HCT116 (cell line): ENCODE measurements at regions not wholly inside any gene's neighbourhood (a gene's known extent, or its start where the extent isn't known, plus 50 kb on each side); places are given as distances from the start of the nearest gene placed in this dataset.

Experiments used
- ATAC-seq: fragments of 200-7000 bp; cut with Tn5 transposase; 2 replicates; pipeline ENCODE4 v1.9.1; 2020; ENCODE audit warnings: mild to moderate bottlenecking, moderate library complexity
- BruUV-seq: library from RNA; stranded (reverse); fragments of 400-500 nt; replicated peaks from 2 replicates; lab custom pipeline; 2021; lab: Mats Ljungman, UMichigan
- CTCF ChIA-PET: fragments of 300-600 bp; sonication (Branson Sonifier 250); formaldehyde crosslinking; loops from one replicate; lab custom pipeline; 2021; ENCODE audit warnings: antibody characterized with exemption; lab: Charles Lee
- POLR2A ChIA-PET: fragments of 300-600, 350-600 bp; sonication (Branson Sonifier 250); formaldehyde crosslinking; loops from one replicate; lab custom pipeline; 2021; ENCODE audit warnings: antibody characterized with exemption; lab: Charles Lee
- RAD21 ChIA-PET, 2 experiments: fragments of 300-600 bp; sonication (Branson Sonifier 250); formaldehyde crosslinking; loops; one replicate each; lab custom pipeline; 2023; ENCODE audit warnings: low total read pairs in 2 of 2; ENCODE audit not compliant: uncharacterized antibody in 2 of 2, unreplicated experiment in 2 of 2, low non-redundant PET in 1 of 2; lab: Charles Lee
- DNase-seq: peaks from one replicate; pipeline ENCODE4 v3.0.0-alpha.2; 2010; ENCODE audit warnings: low read depth, low spot score
- H2AFZ ChIP-seq: fragments of 200-600 bp; shearing (Covaris generic), sonication (generic); 2 replicates; pipeline ENCODE4 v1.6.1; 2017; ENCODE audit warnings: low read depth, mixed run types, mixed read lengths, antibody characterized with exemption, low read length; ENCODE audit not compliant: poor library complexity, severe bottlenecking
- H3K27ac ChIP-seq: 2 replicates; pipeline ENCODE4 v1.5.1; 2012; ENCODE audit warnings: low read depth, low read length
- H3K27me3 ChIP-seq: fragments of 200-600 bp; sonication (generic); 2 replicates; pipeline ENCODE4 v1.6.1; 2016; ENCODE audit warnings: mixed run types, low read length, mixed read lengths; ENCODE audit not compliant: insufficient read depth
- H3K36me3 ChIP-seq, 2 experiments: fragments of 200-500 bp in 1 of 2; fragments of 200-600 bp in 1 of 2; sonication (Bioruptor generic) in 1 of 2; sonication (generic) in 1 of 2; 2 replicates each; pipeline versions ENCODE4 v1.5.1 to v1.6.1; 2014 to 2016; ENCODE audit warnings: low read length in 2 of 2, inconsistent platforms in 1 of 2, mixed read lengths in 1 of 2, mixed run types in 1 of 2; ENCODE audit not compliant: insufficient read depth in 2 of 2, control insufficient read depth in 1 of 2
- H3K4me1 ChIP-seq, 2 experiments: fragments of 200-600 bp in 1 of 2; sonication (generic) in 1 of 2; 2 replicates each; pipeline versions ENCODE4 v1.5.1 to v1.6.1; 2012 to 2017; ENCODE audit warnings: low read length in 2 of 2, inconsistent platforms in 1 of 2, mild to moderate bottlenecking in 1 of 2, mixed read lengths in 1 of 2, mixed run types in 1 of 2, moderate library complexity in 1 of 2; ENCODE audit not compliant: insufficient read depth in 2 of 2, control insufficient read depth in 1 of 2
- H3K4me2 ChIP-seq: fragments of 200-600 bp; sonication (generic); 2 replicates; pipeline ENCODE4 v1.6.1; 2017; ENCODE audit warnings: mixed run types, low read length, mixed read lengths
- H3K4me3 ChIP-seq, 2 experiments: fragments of 200-600 bp in 1 of 2; sonication (generic) in 1 of 2; replicated peaks in 1 of 2; 2 replicates each; pipeline ENCODE4 v1.5.1; 2011 to 2016; ENCODE audit warnings: low read length in 2 of 2, control low read depth in 1 of 2, low read depth in 1 of 2, mild to moderate bottlenecking in 1 of 2, mixed read lengths in 1 of 2, mixed run types in 1 of 2
- H3K79me2 ChIP-seq: fragments of 200-600 bp; sonication (generic); 2 replicates; pipeline ENCODE4 v1.6.1; 2017; ENCODE audit warnings: mild to moderate bottlenecking, mixed run types, low read length, moderate library complexity, mixed read lengths; ENCODE audit not compliant: insufficient read depth
- H3K9ac ChIP-seq: fragments of 200-600 bp; sonication (generic); 2 replicates; pipeline ENCODE4 v1.6.1; 2016; ENCODE audit warnings: low read length, mixed read lengths
- H3K9me2 ChIP-seq: fragments of 200-600 bp; sonication (generic), shearing (Covaris generic); 2 replicates; pipeline ENCODE4 v1.6.1; 2017; ENCODE audit warnings: mixed run types, mild to moderate bottlenecking, moderate library complexity; ENCODE audit not compliant: insufficient read depth
- H3K9me3 ChIP-seq, 2 experiments: fragments of 200-500 bp in 1 of 2; fragments of 200-600 bp in 1 of 2; sonication (Bioruptor generic) in 1 of 2; sonication (generic) in 1 of 2; 2 replicates each; pipeline ENCODE4 v1.6.1; 2014 to 2017; ENCODE audit warnings: low read length in 2 of 2, mixed read lengths in 2 of 2, inconsistent platforms in 1 of 2, low read depth in 1 of 2, mild to moderate bottlenecking in 1 of 2, mixed run types in 1 of 2, moderate library complexity in 1 of 2; ENCODE audit not compliant: control insufficient read depth in 1 of 2, insufficient read depth in 1 of 2
- H4K20me1 ChIP-seq: fragments of 200-600 bp; sonication (generic), shearing (Covaris generic); 2 replicates; pipeline ENCODE4 v1.6.1; 2017; ENCODE audit warnings: mixed run types, mild to moderate bottlenecking, moderate library complexity; ENCODE audit not compliant: insufficient read depth
- CBX3 ChIP-seq: IDR thresholded peaks from 2 replicates; pipeline ENCODE4 v1.6.1; 2012; ENCODE audit warnings: low read depth
- EGR1 ChIP-seq: IDR thresholded peaks from 2 replicates; pipeline ENCODE4 v1.6.1; 2012; ENCODE audit warnings: low read depth
- ELF1 ChIP-seq: IDR thresholded peaks from 2 replicates; pipeline ENCODE4 v1.6.1; 2012; ENCODE audit warnings: low read depth, borderline replicate concordance
- EZH2 ChIP-seq: fragments of 200-600 bp; sonication (generic); IDR thresholded peaks from 2 replicates; pipeline ENCODE4 v1.6.1; 2017; ENCODE audit warnings: antibody characterized with exemption, mixed run types
- EZH2phosphoT487 ChIP-seq: fragments of 200-600 bp; IDR thresholded peaks from 2 replicates; pipeline ENCODE4 v1.6.1; 2018; ENCODE audit warnings: antibody characterized with exemption, borderline replicate concordance
- FOSL1 ChIP-seq: IDR thresholded peaks from 2 replicates; pipeline ENCODE4 v1.6.1; 2012; ENCODE audit warnings: low read depth
- JUND ChIP-seq: IDR thresholded peaks from 2 replicates; pipeline ENCODE4 v1.6.1; 2012
- POLR2A ChIP-seq: IDR thresholded peaks from 2 replicates; pipeline ENCODE4 v1.7.0; 2011; ENCODE audit warnings: borderline replicate concordance; ENCODE audit not compliant: insufficient read depth, insufficient read length; ENCODE audit errors: extremely low read depth
- RAD21 ChIP-seq: IDR thresholded peaks from 2 replicates; pipeline ENCODE4 v1.6.1; 2012; ENCODE audit warnings: low read depth, mild to moderate bottlenecking
- SIN3A ChIP-seq: IDR thresholded peaks from 2 replicates; pipeline ENCODE4 v1.6.1; 2012; ENCODE audit warnings: low read depth
- SRF ChIP-seq: IDR thresholded peaks from 2 replicates; pipeline ENCODE4 v1.6.1; 2012; ENCODE audit warnings: low read depth
- TCF7L2 ChIP-seq: IDR thresholded peaks from 2 replicates; pipeline ENCODE4 v1.7.0; 2011; ENCODE audit warnings: borderline replicate concordance, inconsistent platforms; ENCODE audit not compliant: insufficient read depth, insufficient read length; ENCODE audit errors: extremely low read depth
- YY1 ChIP-seq: IDR thresholded peaks from 2 replicates; pipeline ENCODE4 v1.6.1; 2011; ENCODE audit warnings: low read length, low read depth, moderate library complexity, mild to moderate bottlenecking; ENCODE audit not compliant: insufficient replicate concordance; ENCODE audit errors: extremely low read depth
- ZFX ChIP-seq: fragments of 450-650 bp; IDR thresholded peaks from 2 replicates; pipeline ENCODE4 v1.6.1; 2017
- intact Hi-C: fragments of 100-400 bp; cut with micrococcal nuclease; formaldehyde crosslinking; loops from 2 replicates; pipeline ENCODE4 v1.10.0; 2022
- TF ChIP-seq, protein P1 (sequence below): IDR thresholded peaks from 2 replicates; pipeline ENCODE4 v1.6.1; 2012
- TF ChIP-seq, protein P2 (sequence below): IDR thresholded peaks from 2 replicates; pipeline ENCODE4 v1.6.1; 2012
- TF ChIP-seq, protein P3 (sequence below): IDR thresholded peaks from 2 replicates; pipeline ENCODE4 v1.6.1; 2011; ENCODE audit warnings: mild to moderate bottlenecking, low read length, moderate library complexity; ENCODE audit not compliant: insufficient replicate concordance; ENCODE audit errors: extremely low read depth
- TF ChIP-seq, protein P4 (sequence below), 3 experiments: fragments of 200-600 bp in 1 of 3; sonication (generic) in 1 of 3; IDR thresholded peaks in 2 of 3; conservative IDR thresholded peaks in 1 of 3; 2 replicates each; pipeline ENCODE4 v1.5.1; 2012 to 2017; ENCODE audit warnings: low read depth in 2 of 3, low read length in 2 of 3, antibody characterized with exemption in 1 of 3, borderline replicate concordance in 1 of 3, control low read depth in 1 of 3, mild to moderate bottlenecking in 1 of 3, mixed read lengths in 1 of 3, mixed run types in 1 of 3, moderate library complexity in 1 of 3; ENCODE audit not compliant: insufficient read depth in 1 of 3
- TF ChIP-seq, protein P5 (sequence below): IDR thresholded peaks from 2 replicates; pipeline ENCODE4 v1.6.1; 2012; ENCODE audit warnings: low read depth

DNA sequence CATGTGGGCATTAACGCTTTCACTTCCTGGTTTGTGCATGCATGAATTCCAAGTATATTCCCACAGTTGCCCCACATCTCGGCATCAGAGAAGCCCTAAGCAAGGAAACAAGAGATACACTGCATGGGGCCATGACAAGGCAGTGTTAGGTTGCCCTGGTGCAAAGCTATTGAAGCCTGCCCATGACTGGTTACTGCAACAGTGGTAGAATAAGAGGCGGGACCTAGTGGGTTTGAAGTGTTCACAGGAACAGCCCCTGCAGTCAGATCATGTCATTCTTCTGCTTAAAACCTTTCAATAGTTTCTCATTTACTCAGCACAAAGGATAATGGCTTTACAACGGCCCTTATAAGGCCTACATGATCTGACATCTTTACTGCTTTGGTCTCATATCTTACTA lies 80.9 kb upstream of the TOPAZ1 start:
- RAD21 ChIA-PET, result no interaction called here
- TF ChIP-seq, protein P1, sequence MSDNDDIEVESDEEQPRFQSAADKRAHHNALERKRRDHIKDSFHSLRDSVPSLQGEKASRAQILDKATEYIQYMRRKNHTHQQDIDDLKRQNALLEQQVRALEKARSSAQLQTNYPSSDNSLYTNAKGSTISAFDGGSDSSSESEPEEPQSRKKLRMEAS, result no peak
- TF ChIP-seq SIN3A (no peak), ZFX (no peak), CBX3 (no peak), EGR1 (no peak), JUND (no peak), FOSL1 (no peak), TCF7L2 (no peak), SRF (no peak), EZH2phosphoT487 (no peak), RAD21 (no peak), POLR2A (no peak), EZH2 (no peak), YY1 (no peak), ELF1 (no peak)
- TF ChIP-seq, protein P2, sequence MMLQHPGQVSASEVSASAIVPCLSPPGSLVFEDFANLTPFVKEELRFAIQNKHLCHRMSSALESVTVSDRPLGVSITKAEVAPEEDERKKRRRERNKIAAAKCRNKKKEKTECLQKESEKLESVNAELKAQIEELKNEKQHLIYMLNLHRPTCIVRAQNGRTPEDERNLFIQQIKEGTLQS, result no peak
- TF ChIP-seq, protein P3, sequence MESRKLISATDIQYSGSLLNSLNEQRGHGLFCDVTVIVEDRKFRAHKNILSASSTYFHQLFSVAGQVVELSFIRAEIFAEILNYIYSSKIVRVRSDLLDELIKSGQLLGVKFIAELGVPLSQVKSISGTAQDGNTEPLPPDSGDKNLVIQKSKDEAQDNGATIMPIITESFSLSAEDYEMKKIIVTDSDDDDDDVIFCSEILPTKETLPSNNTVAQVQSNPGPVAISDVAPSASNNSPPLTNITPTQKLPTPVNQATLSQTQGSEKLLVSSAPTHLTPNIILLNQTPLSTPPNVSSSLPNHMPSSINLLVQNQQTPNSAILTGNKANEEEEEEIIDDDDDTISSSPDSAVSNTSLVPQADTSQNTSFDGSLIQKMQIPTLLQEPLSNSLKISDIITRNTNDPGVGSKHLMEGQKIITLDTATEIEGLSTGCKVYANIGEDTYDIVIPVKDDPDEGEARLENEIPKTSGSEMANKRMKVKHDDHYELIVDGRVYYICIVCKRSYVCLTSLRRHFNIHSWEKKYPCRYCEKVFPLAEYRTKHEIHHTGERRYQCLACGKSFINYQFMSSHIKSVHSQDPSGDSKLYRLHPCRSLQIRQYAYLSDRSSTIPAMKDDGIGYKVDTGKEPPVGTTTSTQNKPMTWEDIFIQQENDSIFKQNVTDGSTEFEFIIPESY, result no peak
- TF ChIP-seq, protein P4, sequence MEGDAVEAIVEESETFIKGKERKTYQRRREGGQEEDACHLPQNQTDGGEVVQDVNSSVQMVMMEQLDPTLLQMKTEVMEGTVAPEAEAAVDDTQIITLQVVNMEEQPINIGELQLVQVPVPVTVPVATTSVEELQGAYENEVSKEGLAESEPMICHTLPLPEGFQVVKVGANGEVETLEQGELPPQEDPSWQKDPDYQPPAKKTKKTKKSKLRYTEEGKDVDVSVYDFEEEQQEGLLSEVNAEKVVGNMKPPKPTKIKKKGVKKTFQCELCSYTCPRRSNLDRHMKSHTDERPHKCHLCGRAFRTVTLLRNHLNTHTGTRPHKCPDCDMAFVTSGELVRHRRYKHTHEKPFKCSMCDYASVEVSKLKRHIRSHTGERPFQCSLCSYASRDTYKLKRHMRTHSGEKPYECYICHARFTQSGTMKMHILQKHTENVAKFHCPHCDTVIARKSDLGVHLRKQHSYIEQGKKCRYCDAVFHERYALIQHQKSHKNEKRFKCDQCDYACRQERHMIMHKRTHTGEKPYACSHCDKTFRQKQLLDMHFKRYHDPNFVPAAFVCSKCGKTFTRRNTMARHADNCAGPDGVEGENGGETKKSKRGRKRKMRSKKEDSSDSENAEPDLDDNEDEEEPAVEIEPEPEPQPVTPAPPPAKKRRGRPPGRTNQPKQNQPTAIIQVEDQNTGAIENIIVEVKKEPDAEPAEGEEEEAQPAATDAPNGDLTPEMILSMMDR (IDR thresholded peaks at IDR 0.05 in 2 of 3, conservative IDR thresholded peaks at IDR 0.05 in 1 of 3; ENCODE audit: borderline replicate concordance in 1 of 3, insufficient read depth in 1 of 3, low read depth in 2 of 3, low read length in 2 of 3), result no peak
- TF ChIP-seq, protein P5, sequence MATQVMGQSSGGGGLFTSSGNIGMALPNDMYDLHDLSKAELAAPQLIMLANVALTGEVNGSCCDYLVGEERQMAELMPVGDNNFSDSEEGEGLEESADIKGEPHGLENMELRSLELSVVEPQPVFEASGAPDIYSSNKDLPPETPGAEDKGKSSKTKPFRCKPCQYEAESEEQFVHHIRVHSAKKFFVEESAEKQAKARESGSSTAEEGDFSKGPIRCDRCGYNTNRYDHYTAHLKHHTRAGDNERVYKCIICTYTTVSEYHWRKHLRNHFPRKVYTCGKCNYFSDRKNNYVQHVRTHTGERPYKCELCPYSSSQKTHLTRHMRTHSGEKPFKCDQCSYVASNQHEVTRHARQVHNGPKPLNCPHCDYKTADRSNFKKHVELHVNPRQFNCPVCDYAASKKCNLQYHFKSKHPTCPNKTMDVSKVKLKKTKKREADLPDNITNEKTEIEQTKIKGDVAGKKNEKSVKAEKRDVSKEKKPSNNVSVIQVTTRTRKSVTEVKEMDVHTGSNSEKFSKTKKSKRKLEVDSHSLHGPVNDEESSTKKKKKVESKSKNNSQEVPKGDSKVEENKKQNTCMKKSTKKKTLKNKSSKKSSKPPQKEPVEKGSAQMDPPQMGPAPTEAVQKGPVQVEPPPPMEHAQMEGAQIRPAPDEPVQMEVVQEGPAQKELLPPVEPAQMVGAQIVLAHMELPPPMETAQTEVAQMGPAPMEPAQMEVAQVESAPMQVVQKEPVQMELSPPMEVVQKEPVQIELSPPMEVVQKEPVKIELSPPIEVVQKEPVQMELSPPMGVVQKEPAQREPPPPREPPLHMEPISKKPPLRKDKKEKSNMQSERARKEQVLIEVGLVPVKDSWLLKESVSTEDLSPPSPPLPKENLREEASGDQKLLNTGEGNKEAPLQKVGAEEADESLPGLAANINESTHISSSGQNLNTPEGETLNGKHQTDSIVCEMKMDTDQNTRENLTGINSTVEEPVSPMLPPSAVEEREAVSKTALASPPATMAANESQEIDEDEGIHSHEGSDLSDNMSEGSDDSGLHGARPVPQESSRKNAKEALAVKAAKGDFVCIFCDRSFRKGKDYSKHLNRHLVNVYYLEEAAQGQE, result no peak
- TF ChIP-seq, all 23 proteins: peak for 0
- POLR2A ChIA-PET, result no interaction called here
- Histone ChIP-seq H3K79me2 (no peaks in the 10 kb centered on the region), H3K9me2 (no peaks in the 10 kb centered on the region), H2AFZ (no peak overlapping the region), H3K4me1 (no peaks in the 10 kb centered on the region), H3K27me3 (peaks cover 23% of the 10 kb centered on the region; the same call in 1 of the 2 replicates), H3K9me3 (no peaks in the 10 kb centered on the region), H3K4me2 (no peak overlapping the region), H3K4me3 (no peak overlapping the region), H4K20me1 (no peaks in the 10 kb centered on the region), H3K9ac (no peak overlapping the region), H3K27ac (no peak overlapping the region), H3K36me3 (no peaks in the 10 kb centered on the region)
- CTCF ChIA-PET, result interaction anchor here (1.0 kb wide), 1 partner anchor 305 kb away, joined by 3 read pairs; no protein-coding TSS in a partner anchor
- intact Hi-C loops, result no loop called here
- BruUV-seq, result no TSS peak
- DNase-seq (no peak), ATAC-seq (no peak)
